ENCODE measurements at regions not wholly inside any gene's neighbourhood (a gene's known extent, or its start where the extent isn't known, plus 50 kb on each side); places are given as distances from the start of the nearest gene placed in this dataset.
A peak's percentile ranks its signal among the peaks of the same experiment; 100 is the strongest.
"Not testable (repeated sequence)": the region's sequence is repeated elsewhere in the genome, so short reads cannot be mapped to it uniquely, and the experiment has no call there.

GRCh38 chr5:177664737-177665136 lies 64.8 kb downstream of the B4GALT7 start:
- FAIRE-seq; DNase-seq (ENCODE audit: insufficient read length, low spot score): not testable (repeated sequence)

GRCh38 chr5:177665172-177665571 lies 65.2 kb downstream of the B4GALT7 start:
- not testable (repeated sequence) for DNase-seq (ENCODE audit: insufficient read length, low spot score); FAIRE-seq

DNA sequence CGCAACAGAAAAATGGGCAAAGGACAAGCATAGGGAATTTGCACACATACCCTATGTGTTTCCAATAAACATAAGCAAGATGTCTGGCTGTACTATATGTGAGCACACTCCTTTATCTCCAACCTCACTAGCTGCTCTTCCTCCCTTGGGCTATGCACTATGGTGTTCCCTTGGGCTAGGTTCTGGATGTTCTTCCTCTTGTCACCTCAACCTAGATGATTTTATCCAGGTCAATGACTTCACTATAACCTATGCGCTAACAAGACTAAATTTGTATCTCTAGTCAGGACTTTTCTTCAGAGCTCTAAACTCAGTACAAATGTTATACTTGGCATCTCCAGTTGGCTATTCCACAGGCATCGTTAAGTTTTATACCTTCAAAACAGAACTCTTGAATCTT lies 66.0 kb downstream of the B4GALT7 start:
- not testable (repeated sequence) for FAIRE-seq; DNase-seq (ENCODE audit: insufficient read length, low spot score)

- DNase-seq (ENCODE audit: insufficient read length, low spot score), result not testable (repeated sequence)
- peak; percentile 94 for FAIRE-seq
These were observed 71.3 kb downstream of the B4GALT7 start for GRCh38 chr5:177671035-177671754.

GRCh38 chr5:177671755-177672690 lies 72.1 kb downstream of the B4GALT7 start:
- peak; percentile 20 for DNase-seq (ENCODE audit: insufficient read length, low spot score)

More at GRCh38 chr5:177671755-177672690, 72.1 kb downstream of the B4GALT7 start:
- not testable (repeated sequence) for FAIRE-seq
